HL-60 (cell line): ENCODE measurements at regions not wholly inside any gene's neighbourhood (a gene's known extent, or its start where the extent isn't known, plus 50 kb on each side); places are given as distances from the start of the nearest gene placed in this dataset.

Experiments
- CTCF ChIP-seq: IDR thresholded peaks from one replicate; pipeline ENCODE4 v1.5.1; 2011; ENCODE audit warnings: low read length, control low read depth, inconsistent platforms; ENCODE audit not compliant: insufficient read depth
- GABPA ChIP-seq: IDR thresholded peaks from 2 replicates; pipeline ENCODE4 v1.6.1; 2012; ENCODE audit warnings: low read depth
- POLR2AphosphoS5 ChIP-seq: IDR thresholded peaks from 2 replicates; pipeline ENCODE4 v1.6.1; 2012; ENCODE audit warnings: low read depth
- REST ChIP-seq: IDR thresholded peaks from 2 replicates; pipeline ENCODE4 v1.6.1; 2012; ENCODE audit warnings: low read depth; ENCODE audit not compliant: insufficient replicate concordance
- SPI1 ChIP-seq: IDR thresholded peaks from 2 replicates; pipeline ENCODE4 v1.6.1; 2012; ENCODE audit warnings: low read depth, mild to moderate bottlenecking, borderline replicate concordance

GRCh38 chr10:111137007-111137406, 60.2 kb downstream of the ADRA2A start:
- no peak for TF ChIP-seq CTCF
- no peak for TF ChIP-seq POLR2AphosphoS5
- no peak for TF ChIP-seq SPI1
- TF ChIP-seq GABPA, result no peak
- no peak for TF ChIP-seq REST
